ENCODE measurements at regions not wholly inside any gene's neighbourhood (a gene's known extent, or its start where the extent isn't known, plus 50 kb on each side); places are given as distances from the start of the nearest gene placed in this dataset.
A peak's percentile ranks its signal among the peaks of the same experiment; 100 is the strongest.

DNA sequence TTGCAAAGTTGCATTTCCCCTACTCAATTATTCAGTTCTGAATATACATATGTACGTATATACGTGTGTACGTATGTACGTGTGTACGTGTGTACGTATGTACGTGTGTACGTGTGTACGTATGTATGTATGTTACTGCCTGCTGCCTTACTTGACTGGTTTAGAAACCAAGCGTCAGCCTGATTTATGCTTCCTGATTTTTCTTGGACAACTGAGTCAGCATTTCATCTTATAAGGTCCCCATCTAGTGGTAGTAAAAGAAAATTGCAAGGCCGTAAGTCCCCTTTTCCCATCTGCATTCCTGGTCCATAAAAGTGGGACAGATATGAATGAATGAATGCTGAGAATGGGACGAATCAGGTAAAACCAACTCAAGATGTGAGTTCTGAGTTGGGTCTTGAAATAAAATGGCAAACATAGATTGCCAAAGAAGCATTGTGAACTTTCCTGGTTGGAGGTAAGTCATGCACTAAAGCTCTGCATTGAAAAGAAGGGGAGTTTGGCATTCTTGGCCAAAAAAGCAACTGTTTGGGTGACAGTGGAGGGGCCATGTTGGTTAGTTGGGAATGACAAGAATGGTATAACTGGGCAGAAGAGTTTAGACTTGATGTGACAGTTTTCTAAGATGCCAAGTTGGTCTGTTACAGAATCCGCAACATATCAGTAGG lies 76.4 kb upstream of the DNAH14 start:
- no peak overlapping the region for H2BK15ac ChIP-seq (ENCODE audit: low read depth, low read length)
- dilution Hi-C loops (cut with HindIII; ENCODE audit: low sequenced_read_pairs, unreplicated experiment) (no loop called here), in situ Hi-C loops (cut with MboI; ENCODE audit: low sequenced_read_pairs) (loop anchor here (5.0 to 10.0 kb wide), 2 partner anchors 208 to 341 kb away; no protein-coding TSS in a partner anchor), intact Hi-C loops (cut with micrococcal nuclease) (loop anchor here (1.0 to 5.0 kb wide), 4 partner anchors 69 to 340 kb away; no protein-coding TSS in a partner anchor)
- H4K8ac ChIP-seq (ENCODE audit: low read depth in 2 of 2, low read length in 2 of 2), result no peak overlapping the region
- H2AK9ac ChIP-seq (replicated peaks; ENCODE audit: low read depth, low read length, poor library complexity), result no peak overlapping the region
- H4K91ac ChIP-seq (ENCODE audit: insufficient read depth, low read depth, low read length), result no peak overlapping the region
- 0% methylated on average over 1 of the region's 13 CpGs; no CpG with 5 or more reads in 1 of the 2 experiments for WGBS, 2 experiments (ENCODE audit: extremely low coverage in 2 of 2, insufficient read length in 1 of 2)
- no peaks in the 10 kb centered on the region for H4K20me1 ChIP-seq (ENCODE audit: insufficient read depth, low read length)
- H3K18ac ChIP-seq (ENCODE audit: low read depth, low read length), result no peak overlapping the region
- H4K5ac ChIP-seq (ENCODE audit: low read depth, low read length), result no peak overlapping the region
- no peaks in the 10 kb centered on the region for H3K36me3 ChIP-seq (ENCODE audit: control insufficient read depth, insufficient read depth, low read length)
- no peak overlapping the region for H3K4me2 ChIP-seq (ENCODE audit: low read depth, low read length)
- H2AFZ ChIP-seq (replicated peaks; ENCODE audit: low read length, poor library complexity), result no peak overlapping the region
- H3K56ac ChIP-seq (ENCODE audit: extremely low read depth, insufficient read depth, low read length), result no peak overlapping the region
- no peaks in the 10 kb centered on the region for H3K9me3 ChIP-seq (ENCODE audit: control insufficient read depth, insufficient read depth, low read length)
- no peaks in the 10 kb centered on the region for H3K9me1 ChIP-seq (ENCODE audit: insufficient read depth, low read length)
- CTCF ChIA-PET, result interaction anchor here (0.6 to 4.9 kb wide), 8 partner anchors 10 to 340 kb away, joined by 3 to 41 read pairs (median 3); no protein-coding TSS in a partner anchor
- H3K79me1 ChIP-seq (ENCODE audit: low read depth in 1 of 2, low read length in 2 of 2), result no peaks in the 10 kb centered on the region
- TF ChIP-seq, protein P1, sequence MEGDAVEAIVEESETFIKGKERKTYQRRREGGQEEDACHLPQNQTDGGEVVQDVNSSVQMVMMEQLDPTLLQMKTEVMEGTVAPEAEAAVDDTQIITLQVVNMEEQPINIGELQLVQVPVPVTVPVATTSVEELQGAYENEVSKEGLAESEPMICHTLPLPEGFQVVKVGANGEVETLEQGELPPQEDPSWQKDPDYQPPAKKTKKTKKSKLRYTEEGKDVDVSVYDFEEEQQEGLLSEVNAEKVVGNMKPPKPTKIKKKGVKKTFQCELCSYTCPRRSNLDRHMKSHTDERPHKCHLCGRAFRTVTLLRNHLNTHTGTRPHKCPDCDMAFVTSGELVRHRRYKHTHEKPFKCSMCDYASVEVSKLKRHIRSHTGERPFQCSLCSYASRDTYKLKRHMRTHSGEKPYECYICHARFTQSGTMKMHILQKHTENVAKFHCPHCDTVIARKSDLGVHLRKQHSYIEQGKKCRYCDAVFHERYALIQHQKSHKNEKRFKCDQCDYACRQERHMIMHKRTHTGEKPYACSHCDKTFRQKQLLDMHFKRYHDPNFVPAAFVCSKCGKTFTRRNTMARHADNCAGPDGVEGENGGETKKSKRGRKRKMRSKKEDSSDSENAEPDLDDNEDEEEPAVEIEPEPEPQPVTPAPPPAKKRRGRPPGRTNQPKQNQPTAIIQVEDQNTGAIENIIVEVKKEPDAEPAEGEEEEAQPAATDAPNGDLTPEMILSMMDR (conservative IDR thresholded peaks at IDR 0.05; ENCODE audit: low read depth, low read length), result peak; percentile 71
- TF ChIP-seq RCOR1 (IDR thresholded peaks at IDR 0.05; ENCODE audit: insufficient replicate concordance, low read length), result no peak
- TF ChIP-seq MAFK (IDR thresholded peaks at IDR 0.05; ENCODE audit: low read depth, low read length), result peak; percentile 97
- peak; percentile 73 for TF ChIP-seq SMC3 (IDR thresholded peaks at IDR 0.05; ENCODE audit: low read depth, low read length)
- TF ChIP-seq RAD21 (IDR thresholded peaks at IDR 0.05; ENCODE audit: low read length), result peak; percentile 73
- no peak for TF ChIP-seq MXI1 (IDR thresholded peaks at IDR 0.05; ENCODE audit: borderline replicate concordance, low read depth, low read length)
- TF ChIP-seq, protein P2, sequence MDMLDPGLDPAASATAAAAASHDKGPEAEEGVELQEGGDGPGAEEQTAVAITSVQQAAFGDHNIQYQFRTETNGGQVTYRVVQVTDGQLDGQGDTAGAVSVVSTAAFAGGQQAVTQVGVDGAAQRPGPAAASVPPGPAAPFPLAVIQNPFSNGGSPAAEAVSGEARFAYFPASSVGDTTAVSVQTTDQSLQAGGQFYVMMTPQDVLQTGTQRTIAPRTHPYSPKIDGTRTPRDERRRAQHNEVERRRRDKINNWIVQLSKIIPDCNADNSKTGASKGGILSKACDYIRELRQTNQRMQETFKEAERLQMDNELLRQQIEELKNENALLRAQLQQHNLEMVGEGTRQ (IDR thresholded peaks at IDR 0.05; ENCODE audit: low read depth, low read length), result no peak
- TF ChIP-seq POLR2A (IDR thresholded peaks at IDR 0.05; ENCODE audit: low read depth, low read length), result no peak
- no peak for TF ChIP-seq RFX5 (IDR thresholded peaks at IDR 0.05; ENCODE audit: low read depth, low read length)
- TF ChIP-seq NFE2L2 (IDR thresholded peaks at IDR 0.05; ENCODE audit: low read depth, low read length), result no peak
- TF ChIP-seq CEBPB (IDR thresholded peaks at IDR 0.05; ENCODE audit: low read depth, low read length), result no peak
- no peak overlapping the region for H3K14ac ChIP-seq (replicated peaks; ENCODE audit: low read depth, low read length)
- no TSS peak for BruUV-seq (replicated peaks)
- no peak overlapping the region for H2BK20ac ChIP-seq (ENCODE audit: low read depth, low read length)
- H3K27ac ChIP-seq (ENCODE audit: insufficient read depth, low read length), result no peak overlapping the region
- H2BK120ac ChIP-seq (ENCODE audit: low read depth, low read length), result no peak overlapping the region
- peak overlapping the region; percentile 88; the same call in 1 of the 2 replicates for H2AK5ac ChIP-seq (ENCODE audit: low read depth, low read length)
- no peak overlapping the region for H3K4ac ChIP-seq (ENCODE audit: low read depth, low read length)
- H3K9ac ChIP-seq (ENCODE audit: low read depth, low read length), result no peak overlapping the region
- ATAC-seq (ENCODE audit: low read depth) (peak; percentile 84), DNase-seq (peak; percentile 67)
- H3K4me3 ChIP-seq (ENCODE audit: insufficient read depth, low read depth, low read length), result no peak overlapping the region
- no peak overlapping the region for H2BK5ac ChIP-seq (ENCODE audit: low read depth, low read length, poor library complexity, severe bottlenecking)
- POLR2A ChIA-PET (ENCODE audit: unreplicated experiment), result no interaction called here
- H3K4me1 ChIP-seq (ENCODE audit: control insufficient read depth, insufficient read depth, low read length), result no peaks in the 10 kb centered on the region
- H3K23ac ChIP-seq (ENCODE audit: low read depth, low read length), result no peak overlapping the region
- H3K27me3 ChIP-seq (ENCODE audit: control insufficient read depth, insufficient read depth, low read length), result peaks cover 2% of the 10 kb centered on the region; the same call in 1 of the 2 replicates

Measured in IMR-90 (cell line).